ENCODE measurements at regions not wholly inside any gene's neighbourhood (a gene's known extent, or its start where the extent isn't known, plus 50 kb on each side); places are given as distances from the start of the nearest gene placed in this dataset.

DNA sequence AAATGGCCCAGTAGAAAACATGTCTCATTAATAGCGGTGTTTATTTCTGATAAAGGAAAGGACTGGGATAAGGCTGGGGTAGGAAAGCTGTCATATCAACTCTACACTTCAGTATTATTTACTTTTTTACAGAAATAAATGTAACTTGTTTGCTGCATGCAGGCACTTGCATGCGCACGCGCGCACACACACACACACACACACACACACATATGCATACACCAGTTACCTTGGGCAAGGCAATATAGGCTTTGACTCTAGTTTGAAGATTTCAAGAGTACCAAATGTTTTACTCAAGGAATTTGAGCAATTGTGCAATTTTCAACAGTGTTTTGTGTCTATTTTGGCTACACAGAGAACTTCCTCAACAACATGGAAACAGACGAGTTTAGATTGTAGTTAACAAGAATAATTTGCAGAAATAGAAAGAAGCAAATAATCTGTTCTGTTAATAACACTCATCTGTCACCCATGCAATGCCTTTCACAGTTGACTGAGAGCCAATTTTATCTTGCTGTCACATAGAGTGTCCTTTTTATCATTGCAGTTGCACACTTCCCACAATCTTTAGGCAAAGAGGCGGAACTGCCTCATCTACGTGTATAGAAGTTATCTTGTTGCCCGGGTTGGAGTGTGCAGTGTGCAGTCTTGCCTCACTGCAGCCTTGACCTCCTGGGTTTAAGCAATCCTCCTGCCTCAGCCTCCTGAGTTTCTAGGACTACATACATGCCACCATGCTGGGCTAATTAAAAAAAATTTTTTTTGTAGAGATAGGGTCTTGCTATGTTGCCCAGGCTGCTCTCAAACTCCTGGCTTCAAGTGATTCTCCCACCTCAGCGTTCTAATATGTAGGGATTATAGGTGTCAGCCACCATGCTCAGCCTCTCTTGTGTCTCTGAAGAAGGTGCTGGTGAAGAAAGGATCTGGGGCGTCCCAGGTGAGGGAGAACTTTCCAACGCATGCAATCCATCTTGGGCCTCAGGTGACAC, 64.6 kb upstream of the GPCPD1 start (continued):
- TF ChIP-seq FOXA3 (CRISPR knock-in tag; conservative IDR thresholded peaks at IDR 0.05 in 1 of 2, IDR thresholded peaks at IDR 0.05 in 1 of 2) (no peak), NFE2 (IDR thresholded peaks at IDR 0.05; ENCODE audit: low read depth) (no peak), TEAD4 (IDR thresholded peaks at IDR 0.05; ENCODE audit: low read length) (peak; percentile 96), TEAD4 (CRISPR knock-in tag; IDR thresholded peaks at IDR 0.05; ENCODE audit: borderline replicate concordance) (no peak), BHLHE40 (IDR thresholded peaks at IDR 0.05; ENCODE audit: low read length) (0 out of 2 replicates have a peak, but pooled peaks have one; percentile 52), KLF10 (CRISPR knock-in tag; IDR thresholded peaks at IDR 0.05) (no peak), SRF (CRISPR knock-in tag; IDR thresholded peaks at IDR 0.05) (no peak), LEF1 (IDR thresholded peaks at IDR 0.05) (peak; percentile 72; the same call in 1 of the 2 replicates), NRF1 (conservative IDR thresholded peaks at IDR 0.05 in 1 of 2, IDR thresholded peaks at IDR 0.05 in 1 of 2) (peak; percentile 73 to 78), ETV5 (CRISPR knock-in tag; IDR thresholded peaks at IDR 0.05; ENCODE audit: low read depth) (peak; percentile 88), TBL1XR1 (IDR thresholded peaks at IDR 0.05; ENCODE audit: low read length in 2 of 2) (peak; percentile 39 to 87; a peak in 3 of 4 replicates), L3MBTL2 (IDR thresholded peaks at IDR 0.05) (0 out of 2 replicates have a peak, but pooled peaks have one; percentile 25), ZNF121 (CRISPR knock-in tag; conservative IDR thresholded peaks at IDR 0.05) (peak; percentile 97), ZNF586 (CRISPR knock-in tag; conservative IDR thresholded peaks at IDR 0.05) (no peak), NBN (IDR thresholded peaks at IDR 0.05; ENCODE audit: low read depth) (0 out of 2 replicates have a peak, but pooled peaks have one; percentile 52), RUNX1 (IDR thresholded peaks at IDR 0.05; ENCODE audit: low read depth) (no peak), MEF2A (IDR thresholded peaks at IDR 0.05; ENCODE audit: control insufficient read depth, low read depth, low read length) (peak; percentile 22; the same call in 1 of the 2 replicates), CREB3L1 (IDR thresholded peaks at IDR 0.05; ENCODE audit: borderline replicate concordance, low read depth) (0 out of 2 replicates have a peak, but pooled peaks have one; percentile 56), DDX20 (tag; IDR thresholded peaks at IDR 0.05; ENCODE audit: low read depth) (no peak), SUPT5H (IDR thresholded peaks at IDR 0.05) (no peak), ZNF551 (CRISPR knock-in tag; IDR thresholded peaks at IDR 0.05) (no peak), CEBPG (CRISPR knock-in tag; IDR thresholded peaks at IDR 0.05) (peak; percentile 62), CEBPG (tag; conservative IDR thresholded peaks at IDR 0.05 in 1 of 2, IDR thresholded peaks at IDR 0.05 in 1 of 2) (peak; percentile 47 to 79; a peak in 2 of 4 replicates), ESRRA (IDR thresholded peaks at IDR 0.05; ENCODE audit: borderline replicate concordance, low read depth) (peak; percentile 27; the same call in 1 of the 2 replicates)
- TF ChIP-seq, protein P1, sequence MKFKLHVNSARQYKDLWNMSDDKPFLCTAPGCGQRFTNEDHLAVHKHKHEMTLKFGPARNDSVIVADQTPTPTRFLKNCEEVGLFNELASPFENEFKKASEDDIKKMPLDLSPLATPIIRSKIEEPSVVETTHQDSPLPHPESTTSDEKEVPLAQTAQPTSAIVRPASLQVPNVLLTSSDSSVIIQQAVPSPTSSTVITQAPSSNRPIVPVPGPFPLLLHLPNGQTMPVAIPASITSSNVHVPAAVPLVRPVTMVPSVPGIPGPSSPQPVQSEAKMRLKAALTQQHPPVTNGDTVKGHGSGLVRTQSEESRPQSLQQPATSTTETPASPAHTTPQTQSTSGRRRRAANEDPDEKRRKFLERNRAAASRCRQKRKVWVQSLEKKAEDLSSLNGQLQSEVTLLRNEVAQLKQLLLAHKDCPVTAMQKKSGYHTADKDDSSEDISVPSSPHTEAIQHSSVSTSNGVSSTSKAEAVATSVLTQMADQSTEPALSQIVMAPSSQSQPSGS (CRISPR knock-in tag; IDR thresholded peaks at IDR 0.05), result no peak
- TF ChIP-seq, protein P2, sequence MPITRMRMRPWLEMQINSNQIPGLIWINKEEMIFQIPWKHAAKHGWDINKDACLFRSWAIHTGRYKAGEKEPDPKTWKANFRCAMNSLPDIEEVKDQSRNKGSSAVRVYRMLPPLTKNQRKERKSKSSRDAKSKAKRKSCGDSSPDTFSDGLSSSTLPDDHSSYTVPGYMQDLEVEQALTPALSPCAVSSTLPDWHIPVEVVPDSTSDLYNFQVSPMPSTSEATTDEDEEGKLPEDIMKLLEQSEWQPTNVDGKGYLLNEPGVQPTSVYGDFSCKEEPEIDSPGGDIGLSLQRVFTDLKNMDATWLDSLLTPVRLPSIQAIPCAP (CRISPR knock-in tag; IDR thresholded peaks at IDR 0.05; ENCODE audit: borderline replicate concordance), result no peak

Data from K562 (cell line).